Epidermal melanocyte (primary cell): ENCODE measurements at regions not wholly inside any gene's neighbourhood (a gene's known extent, or its start where the extent isn't known, plus 50 kb on each side); places are given as distances from the start of the nearest gene placed in this dataset.
"Not testable (repeated sequence)": the region's sequence is repeated elsewhere in the genome, so short reads cannot be mapped to it uniquely, and the experiment has no call there.

ENCODE experiments used
- DNase-seq: peaks from one replicate; pipeline ENCODE4 v3.0.0; 2011; ENCODE audit warnings: low spot score; ENCODE audit not compliant: insufficient read length

GRCh38 chr4:18418195-18418898, 396.8 kb upstream of the LCORL start:
- DNase-seq: not testable (repeated sequence)

GRCh38 chr4:18417651-18418050, 396.1 kb upstream of the LCORL start:
- not testable (repeated sequence) for DNase-seq

- no peak for DNase-seq
Observed at GRCh38 chr4:18406264-18406663, 384.7 kb upstream of the LCORL start.

GRCh38 chr4:18405054-18405453, 383.5 kb upstream of the LCORL start:
- no peak for DNase-seq

- DNase-seq: no peak
Observed at GRCh38 chr4:18404642-18405041, 383.1 kb upstream of the LCORL start.

GRCh38 chr4:18403327-18403726, 381.8 kb upstream of the LCORL start:
- DNase-seq: no peak

DNA sequence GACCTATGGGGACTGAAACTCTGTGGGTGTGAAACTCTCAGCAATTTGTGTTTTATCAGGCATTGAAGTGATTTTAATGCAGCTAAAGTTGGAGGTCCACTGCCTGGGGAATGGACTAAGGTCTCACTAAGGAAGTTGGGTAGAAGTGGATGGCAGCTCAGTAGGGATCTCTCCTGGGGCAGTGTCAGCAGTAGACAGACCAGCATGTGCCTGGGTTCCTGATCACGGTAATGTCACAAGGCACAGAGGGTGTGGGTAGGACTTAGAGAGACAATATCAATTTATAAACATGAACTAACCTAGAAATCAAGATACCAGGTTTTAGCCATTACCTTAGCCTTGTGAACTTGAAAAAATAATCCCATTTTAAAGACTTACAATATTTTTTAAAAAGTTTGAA, 380.3 kb upstream of the LCORL start:
- no peak for DNase-seq

GRCh38 chr4:18401425-18401824, 379.9 kb upstream of the LCORL start:
- no peak for DNase-seq

DNA sequence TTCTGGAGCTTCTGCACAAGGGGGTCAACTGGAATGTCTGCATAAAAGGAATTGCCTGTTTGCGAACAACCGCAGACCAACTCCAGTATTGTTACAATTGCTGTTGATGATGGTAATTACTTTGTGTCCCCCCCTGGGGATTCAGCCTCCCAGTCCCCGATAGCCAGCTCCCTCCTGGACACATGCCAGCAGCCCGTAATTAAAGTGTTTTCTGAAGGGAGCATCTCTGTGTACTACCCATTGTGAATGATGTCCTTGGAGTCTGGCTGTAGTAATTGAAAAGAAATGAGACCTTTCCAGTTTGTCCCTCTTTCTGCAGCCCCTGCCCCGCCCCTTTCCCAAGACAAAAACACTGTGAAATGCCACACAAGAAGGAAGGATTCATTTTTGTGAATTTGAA, 377.1 kb upstream of the LCORL start:
- DNase-seq: no peak

- DNase-seq: no peak
Observed at GRCh38 chr4:18397681-18398390, 376.3 kb upstream of the LCORL start.

- no peak for DNase-seq
Observed at GRCh38 chr4:18394656-18395055, 373.1 kb upstream of the LCORL start.

DNA sequence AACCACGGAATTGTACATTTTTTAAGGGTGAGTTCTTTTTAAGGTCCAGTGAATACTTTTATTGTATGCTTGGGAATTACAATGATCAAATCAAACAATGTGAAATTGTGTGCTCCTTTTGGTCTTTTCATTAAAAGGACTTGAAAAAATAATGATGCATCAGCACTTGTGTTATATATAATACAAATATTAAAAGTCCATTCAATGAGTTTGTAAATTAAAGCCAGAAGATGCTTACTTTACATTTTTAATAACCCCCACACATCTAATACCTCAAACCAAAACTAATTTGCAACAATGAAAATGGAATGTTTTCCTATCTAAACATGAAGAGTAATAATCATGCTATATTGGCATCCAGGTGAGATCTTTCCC, 369.8 kb upstream of the LCORL start:
- DNase-seq: no peak

DNA sequence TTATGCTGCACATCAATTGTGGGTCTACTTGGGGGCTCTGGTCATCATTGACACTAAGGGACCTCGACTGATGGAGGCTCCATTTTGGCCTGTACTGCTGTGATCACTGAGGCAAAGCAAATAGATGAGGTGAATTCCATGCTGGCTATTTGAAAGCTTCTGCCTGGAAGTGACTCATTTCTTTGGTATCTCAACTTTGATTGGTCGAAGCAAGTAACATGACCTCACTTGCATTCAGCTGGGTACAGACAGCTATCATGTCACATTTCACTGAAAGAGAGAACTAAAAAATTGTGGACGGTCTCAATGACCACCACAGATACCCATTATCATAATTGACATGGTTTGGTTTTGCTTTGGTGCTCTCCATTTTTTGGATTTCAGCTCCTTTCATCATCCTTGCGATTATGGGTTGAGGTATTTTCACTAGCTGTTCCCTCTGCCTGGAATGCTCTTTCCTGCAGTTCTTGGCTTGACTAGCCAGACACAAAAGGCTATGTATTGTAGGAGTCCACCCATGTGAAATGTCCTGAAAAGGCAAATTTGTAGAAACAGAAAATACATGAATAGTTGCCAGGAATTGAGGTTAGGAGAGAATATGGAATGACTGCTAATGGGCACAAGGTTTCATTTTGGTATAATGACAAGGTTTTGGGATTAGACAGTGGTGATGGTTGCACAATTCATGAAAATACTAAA, 369.2 kb upstream of the LCORL start:
- DNase-seq: no peak

- no peak for DNase-seq
Observed at GRCh38 chr4:18389115-18389514, 367.6 kb upstream of the LCORL start.

DNA sequence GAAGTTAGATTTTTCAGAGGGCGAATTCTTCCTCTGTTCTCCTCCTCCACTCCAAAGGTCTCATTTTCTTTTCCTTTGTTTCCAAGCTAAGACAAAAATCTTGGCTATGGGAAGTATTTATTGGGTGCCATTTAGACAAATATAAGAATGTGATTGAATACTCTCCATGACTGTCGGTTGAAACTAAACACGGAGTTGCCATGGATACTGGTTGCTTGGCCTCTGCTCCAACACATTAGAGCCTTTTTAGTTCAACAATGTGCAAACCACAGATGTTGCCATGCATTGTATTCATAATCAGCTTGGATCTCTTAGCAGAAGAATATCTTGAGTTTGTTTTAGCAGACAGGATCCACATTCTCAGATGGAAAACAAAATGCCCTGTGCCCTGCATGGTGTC, 366.5 kb upstream of the LCORL start:
- DNase-seq: no peak

DNA sequence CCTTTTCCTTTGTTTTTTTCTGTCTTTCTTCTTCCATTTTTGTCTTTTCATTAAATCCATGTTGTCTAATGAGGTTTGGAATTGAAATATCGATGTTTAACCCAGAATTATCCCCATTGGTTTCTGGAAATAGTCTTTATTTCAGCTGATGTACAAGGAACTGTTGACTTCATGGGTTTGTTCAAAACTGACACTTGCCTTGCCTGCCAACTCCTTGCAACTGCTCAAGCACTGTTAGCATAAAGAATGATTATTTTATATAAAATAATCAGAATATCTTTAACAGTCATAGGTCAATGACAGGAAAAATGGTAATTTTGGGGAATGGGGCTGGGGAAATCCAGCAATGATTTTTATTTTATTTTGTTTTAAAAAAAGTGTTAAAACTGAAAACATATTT, 359.6 kb upstream of the LCORL start:
- no peak for DNase-seq

- DNase-seq: no peak
Observed at GRCh38 chr4:18369561-18369960, 348.0 kb upstream of the LCORL start.

GRCh38 chr4:18366892-18367291, 345.3 kb upstream of the LCORL start:
- DNase-seq: no peak

DNA sequence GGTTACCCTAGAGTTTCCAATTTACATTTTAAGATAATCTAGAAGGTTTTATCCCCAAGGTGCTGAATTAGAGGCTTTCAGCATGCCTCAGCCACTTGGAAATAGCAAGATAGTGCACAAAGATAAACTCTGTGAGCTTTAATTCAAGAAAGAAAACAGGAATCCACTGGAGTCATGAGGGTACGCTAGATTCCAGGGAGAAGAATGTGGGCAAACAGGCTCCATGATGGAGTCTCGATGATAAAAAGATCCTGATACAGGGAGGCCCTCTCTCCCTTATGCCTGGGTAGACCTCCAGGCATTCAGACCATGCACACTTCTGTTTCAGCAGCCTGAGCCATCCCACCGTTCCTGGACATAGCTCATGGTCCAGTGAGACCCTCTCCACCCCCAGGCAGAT, 344.6 kb upstream of the LCORL start:
- no peak for DNase-seq

- DNase-seq: no peak
Observed at GRCh38 chr4:18343581-18343980, 322.0 kb upstream of the LCORL start.

DNA sequence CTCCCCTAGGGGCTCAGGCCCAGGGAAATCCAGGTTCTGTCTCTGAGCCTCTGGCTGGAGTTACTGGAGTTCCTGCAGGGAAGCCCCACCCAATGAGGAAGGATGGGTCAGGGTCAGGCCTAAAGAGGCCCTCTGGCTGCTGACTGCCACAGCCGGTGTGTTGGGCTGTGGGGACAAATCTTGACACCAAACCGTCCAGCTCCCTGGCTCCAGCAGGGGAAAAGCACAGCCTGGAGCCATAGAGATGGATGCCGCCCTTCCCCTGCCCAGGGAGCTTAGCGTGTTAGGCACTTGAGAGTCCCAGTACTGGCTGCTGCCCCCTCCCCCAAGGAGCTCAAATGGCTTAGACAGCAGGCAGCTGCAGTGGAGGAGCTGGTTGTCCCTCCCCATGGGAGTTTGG, 321.3 kb upstream of the LCORL start:
- no peak for DNase-seq

GRCh38 chr4:18321956-18322530, 300.5 kb upstream of the LCORL start:
- DNase-seq: no peak
